GM19438 (cell line): ENCODE measurements at regions not wholly inside any gene's neighbourhood (a gene's known extent, or its start where the extent isn't known, plus 50 kb on each side); places are given as distances from the start of the nearest gene placed in this dataset.
"Not testable (repeated sequence)": the region's sequence is repeated elsewhere in the genome, so short reads cannot be mapped to it uniquely, and the experiment has no call there.

Source experiments
- ATAC-seq: cut with Tn5 transposase; IDR thresholded peaks from one replicate; pipeline ENCODE4 v1.9.1; 2021; ENCODE audit warnings: low read depth; ENCODE audit not compliant: unreplicated experiment

DNA sequence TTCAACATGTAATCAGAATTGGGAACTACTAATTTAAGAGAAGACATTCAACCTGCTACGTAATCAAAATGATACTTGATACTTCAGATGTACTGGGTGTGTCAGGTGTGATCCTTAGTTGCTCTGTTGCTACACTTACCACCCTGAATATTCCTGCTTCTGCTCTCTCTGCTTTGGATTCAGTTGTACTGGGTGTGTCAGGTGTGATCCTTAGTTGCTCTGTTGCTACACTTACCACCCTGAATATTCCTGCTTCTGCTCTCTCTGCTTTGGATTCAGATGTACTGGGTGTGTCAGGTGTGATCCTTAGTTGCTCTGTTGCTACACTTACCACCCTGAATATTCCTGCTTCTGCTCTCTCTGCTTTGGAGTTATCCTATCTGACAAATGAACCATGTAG is 290.2 kb downstream of the RAB38 start:
- ATAC-seq, result not testable (repeated sequence)

- no peak for ATAC-seq
Observed at GRCh38 chr11:87879118-87879517, 296.1 kb downstream of the RAB38 start.

DNA sequence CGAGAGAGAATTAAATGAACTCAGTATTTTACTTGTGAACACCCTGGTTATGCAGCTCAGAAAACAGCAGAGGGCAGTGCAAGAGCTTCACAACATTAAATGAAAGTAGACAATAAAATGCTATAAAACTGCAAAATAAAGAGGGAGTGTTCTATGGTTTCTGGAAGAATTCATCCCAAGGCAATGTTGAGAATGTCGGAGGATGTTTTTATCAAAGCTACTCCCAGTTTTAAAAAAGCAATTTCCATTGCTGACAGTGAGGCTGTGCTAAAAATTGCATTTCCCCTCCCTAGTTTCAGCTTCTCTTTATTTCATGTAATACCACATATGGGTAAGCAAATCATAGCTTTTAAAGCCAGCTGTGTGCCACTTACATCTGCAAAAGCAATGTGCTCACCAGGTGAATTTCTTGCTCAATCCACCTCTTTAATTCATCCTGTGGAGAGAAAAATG is 296.8 kb downstream of the RAB38 start:
- ATAC-seq, result no peak

GRCh38 chr11:87871056-87871455 is 304.2 kb downstream of the RAB38 start:
- no peak for ATAC-seq

DNA sequence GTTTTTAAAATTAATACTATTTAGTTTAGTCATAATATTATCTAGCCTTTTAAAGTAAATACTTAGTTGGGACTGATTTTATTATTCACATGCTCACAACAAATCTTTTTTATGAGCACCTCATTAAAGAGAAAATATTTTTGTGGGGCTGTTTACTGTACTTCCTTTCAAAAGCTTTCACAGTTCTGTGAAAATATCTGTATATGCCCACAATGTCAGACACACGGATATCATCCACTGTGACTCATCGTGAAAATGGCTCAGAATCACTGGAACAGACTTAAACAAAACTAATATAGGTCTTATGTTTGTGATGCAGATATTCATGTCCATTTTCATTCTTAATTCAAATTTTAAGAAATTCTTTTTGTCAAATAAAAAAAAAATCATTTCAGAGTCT is 305.2 kb downstream of the RAB38 start:
- ATAC-seq, result no peak

GRCh38 chr11:87866951-87867350 is 308.3 kb downstream of the RAB38 start:
- ATAC-seq, result no peak

DNA sequence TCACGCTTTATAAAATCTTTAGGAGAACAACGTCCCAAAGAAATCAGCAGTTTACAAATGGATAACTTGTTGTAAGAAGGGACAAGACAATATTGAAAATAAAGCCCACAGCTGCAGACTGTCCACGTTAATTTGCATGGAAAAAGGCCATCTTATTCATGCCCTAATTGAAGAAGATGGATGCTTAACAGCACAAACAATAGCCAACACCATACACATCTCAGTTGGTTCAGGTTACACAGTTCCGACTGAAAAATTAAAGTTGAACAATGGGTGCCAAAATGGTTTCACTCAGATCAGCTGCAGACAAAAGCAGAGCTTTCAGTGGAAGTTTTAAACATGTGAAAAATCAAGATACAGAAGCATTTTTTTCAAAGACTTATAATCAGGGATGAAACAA is 314.2 kb downstream of the RAB38 start:
- ATAC-seq, result no peak

GRCh38 chr11:87859636-87860035 is 315.6 kb downstream of the RAB38 start:
- no peak for ATAC-seq

- no peak for ATAC-seq
Observed at GRCh38 chr11:87851827-87852226, 323.4 kb downstream of the RAB38 start.

DNA sequence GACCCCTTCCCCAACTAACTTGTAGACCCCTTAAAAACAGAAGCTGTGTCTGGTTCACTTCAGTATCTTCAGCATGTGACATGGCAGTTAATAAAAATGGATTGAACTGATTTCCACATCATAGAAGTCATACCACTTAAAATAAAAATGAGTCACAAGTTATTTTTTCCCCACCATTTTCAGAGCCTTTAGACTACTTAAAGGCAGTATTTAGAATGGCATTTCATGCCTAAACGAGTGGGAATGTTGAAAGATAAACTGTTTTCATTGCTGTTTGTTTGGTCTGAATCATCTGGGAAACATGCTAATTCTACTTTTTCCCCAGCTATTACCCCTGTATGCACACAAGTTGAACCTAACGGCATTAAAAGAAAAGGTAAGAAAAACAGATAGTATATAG is 324.0 kb downstream of the RAB38 start:
- no peak for ATAC-seq

DNA sequence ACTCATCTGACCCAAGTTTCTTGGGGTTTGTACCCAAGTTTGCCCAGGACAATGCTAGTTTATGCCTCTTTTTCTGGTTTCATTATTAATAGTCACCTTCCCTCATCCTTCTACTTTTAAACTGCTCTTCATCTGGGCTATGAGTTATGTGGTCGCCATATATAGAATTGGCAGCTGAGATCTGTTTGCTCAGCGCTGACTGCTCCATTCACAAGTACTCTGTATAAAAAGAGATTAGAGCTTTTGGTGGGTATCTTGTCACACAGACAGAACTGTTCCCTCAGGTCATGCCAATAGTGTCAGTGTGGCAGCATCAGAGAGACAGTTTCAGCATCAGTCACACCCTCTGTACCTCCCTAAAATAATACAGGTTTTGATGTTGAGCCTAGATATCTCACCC is 326.0 kb downstream of the RAB38 start:
- no peak for ATAC-seq

GRCh38 chr11:87840786-87841185 is 334.5 kb downstream of the RAB38 start:
- no peak for ATAC-seq

DNA sequence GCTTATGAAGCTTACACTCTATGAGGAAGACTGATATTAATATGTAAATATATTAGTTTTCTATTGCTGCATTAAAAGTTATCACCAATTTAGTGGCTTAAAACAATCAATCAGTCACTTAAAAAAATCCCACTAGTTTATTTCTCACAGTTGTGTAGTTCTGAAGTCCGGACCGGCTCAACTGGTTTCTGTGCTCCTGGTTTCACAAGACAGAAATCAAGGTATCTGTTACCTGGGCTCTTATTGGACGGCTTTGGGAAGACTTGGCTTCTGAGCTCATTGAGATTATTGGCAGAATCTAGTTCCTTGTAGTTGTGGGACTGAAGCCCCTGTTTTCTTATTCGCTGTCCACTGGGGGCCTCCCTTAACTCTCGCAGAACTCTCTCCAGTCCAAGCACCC is 343.0 kb downstream of the RAB38 start:
- no peak for ATAC-seq

GRCh38 chr11:87820011-87820410 is 355.2 kb downstream of the RAB38 start:
- ATAC-seq, result no peak

- ATAC-seq, result no peak
Observed at GRCh38 chr11:87819151-87819550, 356.1 kb downstream of the RAB38 start.

DNA sequence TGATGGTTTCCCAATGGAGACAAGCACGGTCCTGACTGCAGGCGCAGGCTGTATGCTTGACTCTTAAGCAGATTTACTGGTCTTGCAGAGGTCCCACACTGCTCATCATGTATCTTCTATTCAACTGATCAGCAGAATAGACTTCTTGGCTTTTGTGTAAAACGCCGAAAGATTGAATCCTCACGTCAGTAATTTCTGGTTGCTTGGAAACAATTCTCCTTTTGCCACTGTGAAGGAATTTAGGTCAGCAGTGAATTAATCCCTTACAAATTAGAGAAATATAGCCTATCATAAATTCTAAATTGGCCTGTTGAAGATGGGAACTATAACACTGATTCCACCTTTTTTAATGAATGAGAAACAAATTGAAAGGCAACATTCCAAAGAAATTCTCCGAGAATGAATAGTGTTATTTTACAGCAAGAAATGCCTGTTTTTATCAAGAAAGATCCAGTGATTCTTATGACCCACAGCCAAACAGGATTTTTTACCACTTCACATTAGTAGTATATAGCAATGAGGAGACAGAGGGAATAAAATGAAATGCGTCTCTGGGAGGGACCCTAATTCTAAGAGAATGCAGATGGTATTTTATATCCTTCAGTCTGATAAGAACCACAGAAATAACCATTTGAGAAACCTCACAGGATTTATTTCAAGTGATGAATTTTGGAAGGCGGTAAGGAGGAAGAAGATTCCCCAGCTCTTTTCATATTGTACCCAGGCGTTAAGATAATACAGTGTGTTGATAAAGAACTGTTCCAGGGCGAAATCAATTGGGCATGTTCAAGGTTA is 362.5 kb downstream of the RAB38 start:
- ATAC-seq, result no peak

DNA sequence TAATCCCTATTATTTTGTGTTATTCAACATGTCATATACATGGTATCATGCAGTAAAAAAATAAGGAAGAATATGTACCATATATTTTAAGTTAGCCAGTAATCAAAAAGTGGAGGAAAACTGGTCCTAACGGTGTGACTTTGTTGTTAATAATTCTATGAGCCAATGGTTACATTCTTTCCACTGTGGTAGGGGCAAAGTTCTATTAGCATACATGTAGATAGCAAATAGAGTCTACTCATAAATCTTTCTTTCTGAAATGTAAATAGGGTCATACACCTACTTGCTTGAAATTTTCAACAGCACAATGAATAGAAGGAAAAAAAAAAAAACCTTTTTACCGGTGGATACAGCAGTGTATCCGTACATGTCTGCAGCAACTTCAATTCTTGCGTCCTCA is 364.8 kb downstream of the RAB38 start:
- no peak for ATAC-seq

DNA sequence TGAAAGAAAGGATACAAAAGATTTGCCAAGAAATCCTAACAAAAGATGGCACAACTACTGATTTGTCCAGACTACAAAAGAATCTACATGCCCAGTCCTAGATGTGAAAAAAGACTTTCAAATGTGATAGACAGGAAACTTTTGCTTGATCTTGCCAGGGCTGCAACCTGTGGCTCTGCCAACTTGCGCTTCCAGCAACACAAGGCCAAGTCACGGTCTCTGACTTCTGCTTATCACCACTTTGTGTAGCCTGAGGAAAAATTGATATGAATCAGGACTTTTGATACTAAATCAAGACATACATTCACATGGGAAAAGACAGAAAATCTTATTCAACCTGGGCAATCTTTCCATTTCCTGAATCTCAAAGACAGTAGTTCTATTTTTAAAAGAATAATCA is 366.0 kb downstream of the RAB38 start:
- no peak for ATAC-seq

DNA sequence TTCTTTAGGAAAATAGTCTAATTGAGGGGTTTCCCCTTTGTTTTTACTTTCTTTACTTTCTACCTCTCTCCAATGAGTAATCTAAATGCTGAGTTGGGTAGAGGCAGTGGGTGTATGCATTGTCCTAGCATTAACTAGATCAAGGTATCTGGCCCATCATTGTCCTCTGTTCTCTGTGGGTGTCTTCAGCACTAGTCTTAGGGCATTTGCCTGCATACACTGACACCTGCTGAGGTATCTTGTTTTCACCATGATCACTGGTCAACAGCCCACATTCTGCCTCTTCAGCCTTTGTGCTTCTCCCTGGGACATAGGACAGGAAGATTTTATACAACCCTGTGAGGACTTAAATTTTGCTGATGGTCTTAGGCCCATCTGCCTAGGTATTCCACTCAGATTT is 371.1 kb downstream of the RAB38 start:
- no peak for ATAC-seq

DNA sequence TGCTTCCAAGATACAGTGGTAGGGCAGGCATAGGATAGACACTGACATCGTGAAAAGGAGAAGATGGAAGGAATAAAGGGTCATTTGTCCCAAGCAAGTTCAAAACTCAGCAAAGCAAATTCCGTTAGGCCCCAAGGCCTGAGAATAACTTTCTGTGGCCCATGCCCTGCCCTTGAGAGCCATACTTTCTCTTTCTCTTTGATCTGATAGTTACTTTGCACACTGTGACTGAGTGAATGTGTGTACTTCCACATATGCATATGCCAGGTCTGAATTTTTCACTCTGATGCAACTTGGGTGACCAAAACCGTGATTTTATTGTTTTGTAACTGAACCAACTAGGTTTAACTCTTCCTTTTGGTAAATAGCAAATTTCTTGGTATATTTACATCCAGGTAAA is 371.5 kb downstream of the RAB38 start:
- no peak for ATAC-seq

- not testable (repeated sequence) for ATAC-seq
Observed at GRCh38 chr11:87784862-87785261, 390.4 kb downstream of the RAB38 start.

DNA sequence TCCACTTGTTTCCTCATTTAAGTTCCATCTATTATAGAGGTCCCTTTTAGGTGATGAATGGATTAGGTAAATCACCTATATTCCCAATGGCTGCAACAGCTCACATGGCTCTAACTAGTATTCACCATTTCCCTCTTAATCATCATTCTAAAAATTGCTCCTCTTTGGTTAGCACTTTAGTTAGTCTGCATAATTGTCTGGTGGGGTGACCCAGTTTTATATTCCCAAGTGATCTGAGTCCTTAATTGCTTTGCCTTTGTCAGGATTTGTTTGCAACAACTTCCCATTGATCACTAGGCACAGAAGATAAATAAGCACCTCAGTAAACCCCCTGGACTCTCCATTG is 395.2 kb downstream of the RAB38 start:
- no peak for ATAC-seq
